ENCODE measurements at regions not wholly inside any gene's neighbourhood (a gene's known extent, or its start where the extent isn't known, plus 50 kb on each side); places are given as distances from the start of the nearest gene placed in this dataset.
A peak's percentile ranks its signal among the peaks of the same experiment; 100 is the strongest.

GRCh38 chr16:85206472-85207356 lies 94.4 kb upstream of the CIBAR2 start:
- Mint-ChIP-seq H3K36me3 (no peaks in the 10 kb centered on the region), H3K27me3 (no peaks in the 10 kb centered on the region), H3K27ac (no peak overlapping the region), H3K4me1 (no peaks in the 10 kb centered on the region), H3K9me3 (peaks cover 0 to 4% (median 0%) of the 10 kb centered on the region in 7 donors), H3K4me3 (no peak overlapping the region)
- Histone ChIP-seq H3K27me3 (ENCODE audit: control insufficient read depth, insufficient read depth, low read length) (no peaks in the 10 kb centered on the region), H3K9me3 (ENCODE audit: control insufficient read depth in 2 of 2, low read length in 2 of 2) (no peaks in the 10 kb centered on the region), H3K36me3 (ENCODE audit: control insufficient read depth, insufficient read depth, low read length) (no peaks in the 10 kb centered on the region), H3K27ac (ENCODE audit: insufficient read depth, low read length, poor library complexity, severe bottlenecking) (no peak overlapping the region), H3K4me1 (ENCODE audit: control insufficient read depth, insufficient read depth, low read length, poor library complexity, severe bottlenecking) (no peaks in the 10 kb centered on the region), H3K4me3 (ENCODE audit: low read depth, low read length) (no peak overlapping the region)
- no peak for DNase-seq
- no peak for ATAC-seq (ENCODE audit: low read depth in 2 of 2)

GRCh38 chr16:85207357-85207921 lies 95.2 kb upstream of the CIBAR2 start:
- Histone ChIP-seq H3K9me3 (ENCODE audit: control insufficient read depth in 2 of 2, low read length in 2 of 2) (no peaks in the 10 kb centered on the region), H3K36me3 (ENCODE audit: control insufficient read depth, insufficient read depth, low read length) (no peaks in the 10 kb centered on the region), H3K27ac (ENCODE audit: insufficient read depth, low read length, poor library complexity, severe bottlenecking) (no peak overlapping the region), H3K27me3 (ENCODE audit: control insufficient read depth, insufficient read depth, low read length) (no peaks in the 10 kb centered on the region), H3K4me3 (ENCODE audit: low read depth, low read length) (no peak overlapping the region), H3K4me1 (ENCODE audit: control insufficient read depth, insufficient read depth, low read length, poor library complexity, severe bottlenecking) (no peaks in the 10 kb centered on the region)
- Mint-ChIP-seq H3K4me1 (no peaks in the 10 kb centered on the region), H3K4me3 (no peak overlapping the region), H3K27ac (no peak overlapping the region), H3K9me3 (peaks cover 0 to 4% (median 0%) of the 10 kb centered on the region in 7 donors), H3K36me3 (no peaks in the 10 kb centered on the region), H3K27me3 (no peaks in the 10 kb centered on the region)
- DNase-seq (no peak), ATAC-seq (ENCODE audit: low read depth in 2 of 2) (no peak)

- peak overlapping the region in 1 of 3 donors; percentile 79 for H3K27ac Mint-ChIP-seq
- H3K27me3 Mint-ChIP-seq: no peaks in the 10 kb centered on the region
- Histone ChIP-seq H3K4me1 (ENCODE audit: control insufficient read depth, insufficient read depth, low read length, poor library complexity, severe bottlenecking) (no peaks in the 10 kb centered on the region), H3K4me3 (ENCODE audit: low read depth, low read length) (no peak overlapping the region), H3K27me3 (ENCODE audit: control insufficient read depth, insufficient read depth, low read length) (no peaks in the 10 kb centered on the region), H3K27ac (ENCODE audit: insufficient read depth, low read length, poor library complexity, severe bottlenecking) (no peak overlapping the region), H3K36me3 (ENCODE audit: control insufficient read depth, insufficient read depth, low read length) (no peaks in the 10 kb centered on the region), H3K9me3 (ENCODE audit: control insufficient read depth in 2 of 2, low read length in 2 of 2) (no peaks in the 10 kb centered on the region)
- peaks cover 0 to 4% (median 0%) of the 10 kb centered on the region in 7 donors for H3K9me3 Mint-ChIP-seq
- H3K4me3 Mint-ChIP-seq: no peak overlapping the region
- DNase-seq (no peak), ATAC-seq (ENCODE audit: low read depth in 2 of 2) (no peak)
- H3K36me3 Mint-ChIP-seq: no peaks in the 10 kb centered on the region
- no peaks in the 10 kb centered on the region for H3K4me1 Mint-ChIP-seq
Observed at GRCh38 chr16:85208181-85208580, 95.9 kb upstream of the CIBAR2 start.

GRCh38 chr16:85208643-85209520 lies 96.6 kb upstream of the CIBAR2 start:
- H3K9me3 ChIP-seq (ENCODE audit: control insufficient read depth in 2 of 2, low read length in 2 of 2): no peaks in the 10 kb centered on the region
- H3K27ac ChIP-seq (ENCODE audit: insufficient read depth, low read length, poor library complexity, severe bottlenecking): no peak overlapping the region
- Mint-ChIP-seq H3K27me3 (no peaks in the 10 kb centered on the region), H3K9me3 (peaks cover 0 to 4% (median 0%) of the 10 kb centered on the region in 7 donors), H3K4me1 (no peaks in the 10 kb centered on the region), H3K36me3 (no peaks in the 10 kb centered on the region), H3K27ac (no peak overlapping the region), H3K4me3 (no peak overlapping the region)
- DNase-seq (no peak), ATAC-seq (ENCODE audit: low read depth in 2 of 2) (no peak)
- no peaks in the 10 kb centered on the region for H3K4me1 ChIP-seq (ENCODE audit: control insufficient read depth, insufficient read depth, low read length, poor library complexity, severe bottlenecking)
- no peaks in the 10 kb centered on the region for H3K27me3 ChIP-seq (ENCODE audit: control insufficient read depth, insufficient read depth, low read length)
- H3K4me3 ChIP-seq (ENCODE audit: low read depth, low read length): no peak overlapping the region
- H3K36me3 ChIP-seq (ENCODE audit: control insufficient read depth, insufficient read depth, low read length): no peaks in the 10 kb centered on the region

- Mint-ChIP-seq H3K27me3 (no peaks in the 10 kb centered on the region), H3K4me1 (no peaks in the 10 kb centered on the region), H3K9me3 (peaks cover 0 to 4% (median 0%) of the 10 kb centered on the region in 7 donors), H3K36me3 (no peaks in the 10 kb centered on the region), H3K27ac (no peak overlapping the region), H3K4me3 (no peak overlapping the region)
- Histone ChIP-seq H3K36me3 (ENCODE audit: control insufficient read depth, insufficient read depth, low read length) (no peaks in the 10 kb centered on the region), H3K9me3 (ENCODE audit: control insufficient read depth in 2 of 2, low read length in 2 of 2) (no peaks in the 10 kb centered on the region), H3K4me1 (ENCODE audit: control insufficient read depth, insufficient read depth, low read length, poor library complexity, severe bottlenecking) (no peaks in the 10 kb centered on the region), H3K4me3 (ENCODE audit: low read depth, low read length) (no peak overlapping the region), H3K27me3 (ENCODE audit: control insufficient read depth, insufficient read depth, low read length) (no peaks in the 10 kb centered on the region), H3K27ac (ENCODE audit: insufficient read depth, low read length, poor library complexity, severe bottlenecking) (no peak overlapping the region)
- DNase-seq (no peak), ATAC-seq (ENCODE audit: low read depth in 2 of 2) (no peak)
Observed at GRCh38 chr16:85209526-85210121, 97.4 kb upstream of the CIBAR2 start.

GRCh38 chr16:85210423-85211169 lies 98.3 kb upstream of the CIBAR2 start:
- Histone ChIP-seq H3K27me3 (ENCODE audit: control insufficient read depth, insufficient read depth, low read length) (no peaks in the 10 kb centered on the region), H3K4me1 (ENCODE audit: control insufficient read depth, insufficient read depth, low read length, poor library complexity, severe bottlenecking) (no peaks in the 10 kb centered on the region), H3K36me3 (ENCODE audit: control insufficient read depth, insufficient read depth, low read length) (no peaks in the 10 kb centered on the region), H3K4me3 (ENCODE audit: low read depth, low read length) (no peak overlapping the region), H3K9me3 (ENCODE audit: control insufficient read depth in 2 of 2, low read length in 2 of 2) (no peaks in the 10 kb centered on the region), H3K27ac (ENCODE audit: insufficient read depth, low read length, poor library complexity, severe bottlenecking) (no peak overlapping the region)
- Mint-ChIP-seq H3K4me1 (no peaks in the 10 kb centered on the region), H3K27me3 (no peaks in the 10 kb centered on the region), H3K27ac (no peak overlapping the region), H3K36me3 (no peaks in the 10 kb centered on the region), H3K4me3 (no peak overlapping the region), H3K9me3 (peaks cover 0 to 4% (median 0%) of the 10 kb centered on the region in 7 donors)
- no peak for DNase-seq
- ATAC-seq (ENCODE audit: low read depth in 2 of 2): no peak

GRCh38 chr16:85211271-85211801 lies 99.1 kb upstream of the CIBAR2 start:
- Histone ChIP-seq H3K27me3 (ENCODE audit: control insufficient read depth, insufficient read depth, low read length) (no peaks in the 10 kb centered on the region), H3K4me3 (ENCODE audit: low read depth, low read length) (no peak overlapping the region), H3K9me3 (ENCODE audit: control insufficient read depth in 2 of 2, low read length in 2 of 2) (no peaks in the 10 kb centered on the region), H3K4me1 (ENCODE audit: control insufficient read depth, insufficient read depth, low read length, poor library complexity, severe bottlenecking) (no peaks in the 10 kb centered on the region), H3K27ac (ENCODE audit: insufficient read depth, low read length, poor library complexity, severe bottlenecking) (no peak overlapping the region), H3K36me3 (ENCODE audit: control insufficient read depth, insufficient read depth, low read length) (no peaks in the 10 kb centered on the region)
- ATAC-seq (ENCODE audit: low read depth in 2 of 2) (no peak), DNase-seq (no peak)
- Mint-ChIP-seq H3K4me3 (no peak overlapping the region), H3K9me3 (peaks cover 0 to 4% (median 0%) of the 10 kb centered on the region in 7 donors), H3K27ac (no peak overlapping the region), H3K27me3 (no peaks in the 10 kb centered on the region), H3K36me3 (no peaks in the 10 kb centered on the region), H3K4me1 (no peaks in the 10 kb centered on the region)

All from CD4-positive, CD25-positive, alpha-beta regulatory T cell (primary cell).